NOMO-1 (cell line): ENCODE measurements at regions not wholly inside any gene's neighbourhood (a gene's known extent, or its start where the extent isn't known, plus 50 kb on each side); places are given as distances from the start of the nearest gene placed in this dataset.
"Not testable (repeated sequence)": the region's sequence is repeated elsewhere in the genome, so short reads cannot be mapped to it uniquely, and the experiment has no call there.

Experiments
- DNase-seq, 2 experiments: peaks; one replicate each; lab custom pipeline; 2025; ENCODE audit not compliant: unreplicated experiment in 2 of 2; lab: John Stamatoyannopoulos, UW

GRCh38 chr1:74818241-74818640 lies 85.3 kb downstream of the TYW3 start:
- no peak for DNase-seq

DNA sequence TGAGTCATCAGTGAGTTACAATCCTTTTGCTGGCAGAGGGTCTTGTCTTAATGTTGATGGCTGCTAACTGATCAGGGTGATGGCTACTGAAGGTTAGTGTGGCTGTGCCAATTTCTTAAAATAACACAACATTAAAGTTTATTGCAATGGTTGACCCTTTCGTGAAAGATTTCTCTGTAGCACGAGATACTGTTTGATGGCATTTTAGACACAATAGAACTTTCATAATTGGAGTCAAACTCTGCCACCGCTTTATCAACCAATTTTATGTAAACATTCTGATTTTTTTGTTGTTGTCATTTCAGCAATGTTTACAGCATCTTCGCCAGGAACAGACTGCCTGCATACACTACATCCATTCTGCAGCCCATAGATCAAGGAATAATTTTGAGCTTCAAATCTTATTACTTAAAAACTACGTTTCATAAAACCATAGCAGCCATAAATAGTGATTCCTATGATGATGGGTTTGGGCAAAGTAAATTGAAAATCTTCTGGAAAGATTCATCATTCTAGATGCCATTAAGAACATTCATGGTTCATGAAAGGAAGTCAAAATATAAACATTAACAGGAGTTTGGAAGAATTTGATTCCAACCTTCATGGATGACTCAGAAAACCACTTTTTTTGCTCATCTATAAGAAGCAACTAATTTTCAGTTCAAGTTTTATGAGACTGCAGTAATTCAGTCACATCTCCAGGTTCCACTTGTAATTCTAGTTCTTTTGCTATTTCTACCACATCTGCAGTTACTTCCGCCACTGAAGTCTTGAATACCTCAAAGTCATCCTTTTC lies 85.9 kb downstream of the TYW3 start:
- DNase-seq: no peak

DNA sequence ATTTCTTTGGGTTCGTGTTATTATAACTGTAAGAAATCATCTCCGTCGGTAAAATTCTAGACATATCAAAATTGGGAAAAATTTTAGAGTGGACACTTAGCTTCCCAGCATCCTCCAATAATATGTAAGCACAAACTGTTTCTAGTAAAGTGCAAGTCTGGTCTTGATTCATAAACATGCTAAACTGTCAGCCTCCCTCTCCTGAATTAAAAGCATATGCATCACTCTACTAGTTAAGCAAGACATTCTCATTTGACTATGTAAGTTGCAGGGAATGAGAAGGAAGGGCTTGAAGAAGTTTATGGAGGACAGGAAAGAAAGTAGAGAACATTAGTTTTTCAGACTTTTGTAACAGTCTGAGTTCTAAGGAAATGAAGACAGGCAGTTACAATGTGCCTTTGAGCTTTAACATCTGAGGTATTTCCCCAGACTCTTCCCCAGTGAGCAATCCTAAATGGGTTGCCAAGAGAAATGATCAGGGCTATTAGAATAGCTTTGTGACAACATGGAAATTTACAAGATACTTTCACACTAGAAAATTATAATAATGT lies 90.0 kb downstream of the TYW3 start:
- no peak for DNase-seq

DNA sequence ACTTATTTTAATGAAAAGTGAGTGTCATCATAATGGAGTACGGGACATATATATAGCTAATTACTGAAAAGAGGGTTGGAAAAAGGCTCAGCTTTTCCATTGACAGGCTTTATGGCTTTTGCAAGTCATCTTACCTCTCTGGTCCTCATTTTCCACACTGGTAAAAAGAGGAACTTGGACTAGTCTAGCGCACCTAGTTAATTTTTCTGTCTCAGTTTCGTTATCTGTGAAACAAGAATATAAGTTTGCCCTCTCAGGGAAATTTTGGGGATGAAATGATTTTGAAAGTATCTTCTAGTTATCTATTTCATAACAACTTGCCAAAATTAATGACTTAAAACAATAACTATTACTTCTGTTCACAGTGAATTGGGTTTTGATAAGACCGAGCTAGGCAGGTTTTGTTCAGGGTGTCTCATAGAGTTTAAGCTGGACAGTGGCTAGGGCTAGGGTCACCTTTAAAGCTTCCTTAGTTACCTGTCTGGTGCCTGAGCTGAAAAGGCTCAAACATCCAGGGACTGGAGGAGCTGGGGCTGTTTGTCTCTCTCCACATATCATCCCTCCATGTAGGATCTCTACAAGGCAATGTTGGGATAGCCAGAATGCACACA lies 91.7 kb downstream of the TYW3 start:
- no peak for DNase-seq

DNA sequence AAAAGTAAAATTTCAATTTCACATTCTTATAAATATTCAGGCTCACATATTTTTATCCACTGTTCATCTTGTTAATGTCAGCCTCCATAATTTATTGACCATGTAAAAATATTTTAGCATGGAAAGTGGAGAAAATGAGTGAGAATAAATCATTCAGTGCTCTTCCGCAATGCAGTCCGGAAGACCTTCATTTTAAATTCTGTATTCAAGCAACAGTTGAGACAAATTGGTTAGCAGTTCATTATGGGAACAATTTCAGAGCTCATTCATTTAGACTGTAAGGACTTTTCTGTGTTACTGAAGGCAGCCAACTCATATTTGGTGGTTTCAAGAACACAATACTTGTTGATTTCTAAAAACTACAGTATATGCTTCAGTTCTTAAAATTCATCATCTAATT lies 97.8 kb downstream of the TYW3 start:
- no peak for DNase-seq

DNA sequence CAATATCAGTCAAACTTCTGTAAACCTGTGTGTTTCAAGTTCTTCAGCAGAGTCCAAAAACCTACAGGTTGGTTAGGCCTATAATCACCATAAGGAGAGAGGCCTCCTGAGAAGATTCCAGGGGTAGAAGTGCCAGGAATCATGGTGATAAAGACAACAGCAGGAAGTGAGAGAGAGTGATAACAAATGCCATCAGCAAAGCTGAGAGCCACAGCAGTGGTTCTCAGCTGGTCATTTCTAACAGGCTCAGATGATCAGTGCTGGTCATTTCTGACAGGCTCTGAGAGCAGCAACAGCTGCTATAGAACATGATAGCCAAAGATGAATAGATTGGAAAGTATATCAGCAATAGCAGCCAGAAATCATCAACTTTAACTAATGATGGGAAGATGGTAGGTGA lies 101.3 kb downstream of the TYW3 start:
- DNase-seq: no peak

DNA sequence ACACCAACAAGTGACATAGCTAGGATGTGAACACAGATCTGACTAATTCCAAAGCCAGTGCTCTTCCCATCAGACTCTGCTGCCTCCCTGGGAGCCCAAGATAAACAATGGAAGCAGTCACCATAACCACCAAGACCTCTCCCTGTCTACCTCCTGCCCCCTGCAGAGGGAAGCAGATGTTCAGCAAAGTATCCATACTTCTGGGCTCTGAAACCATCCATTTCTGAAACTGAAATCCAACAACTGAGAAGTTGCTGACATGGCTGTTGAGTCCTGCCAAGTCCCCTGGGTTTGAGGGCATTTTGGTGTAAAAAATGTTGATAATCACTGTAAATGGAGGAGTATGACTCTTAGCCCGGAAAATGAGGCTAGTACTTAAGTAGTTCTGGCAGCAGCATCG lies 102.1 kb downstream of the TYW3 start:
- no peak for DNase-seq

DNA sequence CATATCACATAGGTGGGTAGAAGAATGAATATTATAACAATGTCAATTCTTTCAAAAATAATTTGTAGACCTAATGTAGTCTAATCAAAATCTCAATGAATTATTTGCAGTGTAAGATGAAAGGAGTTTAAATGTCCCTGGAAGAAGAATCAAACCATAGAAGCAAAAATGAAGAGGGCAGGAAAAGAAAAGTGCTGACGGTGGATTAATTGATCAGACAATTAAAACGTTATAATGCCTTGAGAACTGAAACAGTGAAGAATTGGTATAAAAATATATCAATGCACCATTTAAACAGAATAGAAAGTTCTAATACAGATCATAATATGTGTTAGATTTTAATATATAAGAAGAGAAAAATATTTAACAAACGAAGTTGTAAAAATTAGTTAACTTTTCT lies 109.8 kb downstream of the TYW3 start:
- no peak for DNase-seq

GRCh38 chr1:74847715-74848114 lies 114.8 kb downstream of the TYW3 start:
- no peak for DNase-seq

- no peak for DNase-seq
These were observed 120.8 kb downstream of the TYW3 start for GRCh38 chr1:74853756-74854155.

DNA sequence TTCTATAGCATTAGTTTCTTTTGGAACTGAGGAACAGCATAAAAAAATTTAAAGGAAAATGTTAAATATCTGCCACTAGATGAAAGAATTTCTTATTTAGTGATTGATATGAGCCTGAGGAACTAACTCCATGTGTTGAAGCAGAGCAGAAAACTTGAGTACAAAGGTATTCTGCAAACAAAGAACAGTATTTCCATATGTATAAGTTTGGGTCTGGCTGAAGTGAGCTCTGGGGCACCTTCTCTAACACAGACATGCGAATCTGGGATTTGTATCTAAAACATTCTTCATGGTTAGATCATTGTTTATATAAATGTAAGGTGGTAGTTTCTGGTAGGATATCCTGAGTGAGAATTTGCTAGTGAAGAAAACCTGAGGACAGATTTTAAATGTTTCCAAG lies 123.2 kb downstream of the TYW3 start:
- no peak for DNase-seq

DNA sequence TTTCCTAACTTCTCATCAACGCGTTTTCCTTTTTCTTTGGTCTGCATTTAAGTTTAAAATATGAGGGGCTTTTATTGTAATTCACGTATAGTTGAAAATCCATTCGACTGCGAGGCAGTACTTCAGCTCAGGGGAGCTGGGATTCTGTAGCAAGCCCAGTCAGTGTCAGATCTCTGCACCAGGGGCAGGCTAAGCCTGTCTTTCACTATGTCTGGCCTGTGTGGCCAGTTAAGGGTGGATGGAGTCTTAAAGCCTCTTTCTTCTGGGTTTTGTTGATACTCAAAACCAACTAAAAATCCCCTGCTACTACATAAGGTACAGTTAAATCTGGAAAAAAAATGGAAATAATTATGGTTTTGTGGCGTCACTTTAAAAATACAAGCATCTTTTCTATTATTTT lies 124.7 kb downstream of the TYW3 start:
- DNase-seq: no peak

- no peak for DNase-seq
These were observed 125.2 kb downstream of the TYW3 start for GRCh38 chr1:74858136-74858535.

DNA sequence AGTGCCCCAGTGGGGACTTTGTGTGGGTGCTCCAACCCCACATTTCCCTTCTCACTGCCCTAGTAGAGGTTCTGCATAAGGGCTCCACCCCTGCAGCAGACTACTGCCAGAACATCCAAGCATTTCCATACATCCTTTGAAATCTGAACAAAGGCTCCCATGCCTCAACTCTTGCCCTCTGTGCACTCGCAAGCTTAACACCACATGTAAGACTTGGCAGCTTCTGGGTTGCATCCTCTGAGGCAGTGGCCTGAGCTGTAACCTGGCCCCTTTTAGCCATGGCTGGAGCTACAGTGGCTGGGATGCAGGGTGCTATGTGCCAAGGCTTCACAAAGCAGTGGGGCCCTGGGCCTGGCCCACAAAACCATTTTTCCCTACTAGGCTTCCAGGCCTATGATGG lies 128.9 kb downstream of the TYW3 start:
- DNase-seq: no peak

DNA sequence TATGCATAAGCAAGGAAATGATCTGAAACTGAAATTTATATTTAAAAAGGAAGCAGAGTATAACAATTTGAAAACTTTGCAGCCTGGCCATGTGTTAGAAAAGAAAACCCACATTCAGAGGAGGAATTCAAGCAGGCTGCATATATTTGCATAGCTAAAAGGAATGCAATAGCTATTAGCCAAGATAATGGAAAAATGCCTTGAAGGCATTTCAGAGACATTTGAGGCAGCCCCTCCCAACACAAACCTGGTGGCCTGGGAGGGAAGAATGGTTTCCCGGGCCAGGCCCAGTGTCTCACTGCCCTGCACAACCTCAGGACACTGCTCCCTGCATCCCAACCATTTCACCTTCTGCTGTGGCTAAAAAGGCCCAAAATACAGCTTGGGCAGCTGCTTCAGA lies 136.8 kb downstream of the TYW3 start:
- DNase-seq: no peak

DNA sequence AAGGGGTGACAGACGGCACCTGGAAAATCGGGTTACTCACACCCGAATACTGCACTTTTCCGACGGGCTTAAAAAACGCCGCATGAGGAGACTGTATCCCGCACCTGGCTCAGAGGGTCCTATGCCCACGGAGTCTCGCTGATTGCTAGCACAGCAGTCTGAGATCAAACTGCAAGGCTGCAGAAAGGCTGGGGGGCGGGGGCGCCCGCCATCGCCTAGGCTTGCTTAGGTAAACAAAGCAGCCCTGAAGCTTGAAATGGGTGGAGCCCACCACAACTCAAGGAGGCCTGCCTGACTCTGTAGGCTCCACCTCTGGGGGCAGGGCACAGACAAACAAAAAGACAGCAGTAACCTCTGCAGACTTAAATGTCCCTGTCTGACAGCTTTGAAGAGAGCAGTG lies 144.4 kb downstream of the TYW3 start:
- not testable (repeated sequence) for DNase-seq

GRCh38 chr1:74895411-74895810 lies 162.5 kb downstream of the TYW3 start:
- no peak for DNase-seq

GRCh38 chr1:74908131-74908530 lies 175.2 kb downstream of the TYW3 start:
- DNase-seq: no peak

DNA sequence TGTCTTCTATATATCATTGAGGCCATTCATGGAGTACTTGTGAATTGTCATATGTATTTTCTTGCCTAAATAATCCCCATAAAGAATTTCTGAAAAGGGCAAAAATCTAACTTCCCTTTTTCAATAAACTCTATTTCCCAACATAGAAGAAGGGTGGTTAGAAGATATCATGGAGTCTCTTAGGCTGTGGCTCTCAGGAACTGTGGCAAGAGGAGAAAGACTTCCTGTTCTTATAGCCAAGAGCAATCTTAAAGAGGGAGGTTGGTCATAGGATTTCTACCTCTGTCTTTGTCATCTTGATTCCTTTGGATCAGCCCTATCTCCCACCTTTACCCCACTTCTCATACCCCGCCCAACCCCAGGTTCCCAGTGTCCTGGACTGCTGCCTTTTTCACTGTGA lies 175.8 kb downstream of the TYW3 start:
- peak; percentile 11 to 43 for DNase-seq

DNA sequence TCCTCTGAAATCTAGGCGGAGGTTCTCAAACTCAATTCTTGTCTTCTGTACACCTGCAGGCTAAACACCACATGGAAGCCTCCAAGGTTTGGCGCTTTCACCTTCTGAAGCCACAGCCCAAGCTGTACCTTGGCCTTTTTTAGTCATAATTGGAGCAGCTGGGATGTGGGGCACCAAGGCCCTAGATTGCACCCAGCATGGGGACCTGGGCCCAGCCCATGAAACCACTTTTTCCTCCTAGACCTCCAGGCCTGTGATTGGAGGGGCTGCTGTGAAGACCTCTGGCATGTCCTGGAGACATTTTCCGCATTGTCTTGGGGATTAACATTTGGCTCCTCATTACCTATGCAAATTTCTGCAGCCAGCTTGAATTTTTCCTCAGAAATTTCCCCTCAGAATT lies 181.0 kb downstream of the TYW3 start:
- DNase-seq: no peak

GRCh38 chr1:74933500-74933899 lies 200.5 kb downstream of the TYW3 start:
- no peak for DNase-seq

DNA sequence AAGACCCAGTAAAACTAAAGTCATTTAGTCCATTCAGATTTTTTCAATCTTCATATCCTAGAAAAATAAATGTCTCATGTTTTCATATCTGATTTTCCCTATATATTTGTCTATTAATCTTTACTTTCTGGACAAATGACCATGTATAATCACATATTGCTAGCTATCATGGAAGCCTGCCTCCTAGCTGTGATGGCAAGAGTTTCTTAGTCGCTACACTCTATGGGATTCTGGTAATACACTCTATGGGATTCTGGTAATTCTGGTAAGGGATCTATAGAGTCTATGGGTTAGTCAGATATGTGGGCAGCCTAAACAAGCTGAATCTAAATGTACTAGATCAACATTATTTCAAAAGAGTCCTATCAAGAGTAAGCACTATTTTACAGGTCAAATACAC lies 198.7 kb upstream of the LHX8 start:
- DNase-seq: no peak
